Neural progenitor cell (in vitro differentiated cells): ENCODE measurements at regions not wholly inside any gene's neighbourhood (a gene's known extent, or its start where the extent isn't known, plus 50 kb on each side); places are given as distances from the start of the nearest gene placed in this dataset.

Experiments used
- DNase-seq: peaks from one replicate; pipeline ENCODE4 v3.0.0-alpha.2; 2016; ENCODE audit warnings: low spot score
- H2AFZ ChIP-seq: fragments of 200-600 bp; sonication (generic); replicated peaks from 2 replicates; pipeline ENCODE4 v1.6.1; 2016; ENCODE audit warnings: antibody characterized with exemption
- H3F3A ChIP-seq: fragments of 200-600 bp; sonication (generic); 2 replicates; pipeline ENCODE4 v1.6.1; 2016; ENCODE audit warnings: antibody characterized with exemption, low read depth
- H3K27ac ChIP-seq: fragments of 200-600 bp; sonication (generic); 2 replicates; pipeline ENCODE4 v1.5.1; 2016; ENCODE audit warnings: mild to moderate bottlenecking
- H3K27me3 ChIP-seq: fragments of 200-600 bp; sonication (generic); 2 replicates; pipeline ENCODE4 v1.6.1; 2016; ENCODE audit warnings: mild to moderate bottlenecking, moderate library complexity
- H3K36me3 ChIP-seq: fragments of 200-600 bp; sonication (generic); 2 replicates; pipeline ENCODE4 v1.5.1; 2016
- H3K4me1 ChIP-seq: fragments of 200-600 bp; sonication (generic); 2 replicates; pipeline ENCODE4 v1.6.1; 2016; ENCODE audit warnings: mixed run types
- H3K4me2 ChIP-seq: fragments of 200-600 bp; sonication (generic); 2 replicates; pipeline ENCODE4 v1.6.1; 2016
- H3K4me3 ChIP-seq: fragments of 200-600 bp; sonication (generic); 2 replicates; pipeline ENCODE4 v1.5.1; 2016
- H3K79me2 ChIP-seq: fragments of 200-600 bp; sonication (generic); 2 replicates; pipeline ENCODE4 v1.6.1; 2016; ENCODE audit warnings: low read depth
- H3K9ac ChIP-seq: fragments of 200-600 bp; sonication (generic); 2 replicates; pipeline ENCODE4 v1.6.1; 2016
- H3K9me3 ChIP-seq: fragments of 200-600 bp; sonication (generic); 2 replicates; pipeline ENCODE4 v1.5.1; 2016; ENCODE audit warnings: low read depth
- H4K20me1 ChIP-seq: fragments of 200-600 bp; sonication (generic); 2 replicates; pipeline ENCODE4 v1.6.1; 2016; ENCODE audit warnings: low read depth
- H3K27ac Mint-ChIP-seq: 3 replicates; pipeline ENCODE4 v1.8.0; 2021; ENCODE audit warnings: mixed read lengths
- H3K27me3 Mint-ChIP-seq: 2 replicates; pipeline ENCODE4 v1.8.0; 2022; ENCODE audit warnings: low read depth, mild to moderate bottlenecking, inconsistent platforms, moderate library complexity, mixed read lengths; ENCODE audit not compliant: insufficient read depth
- H3K36me3 Mint-ChIP-seq: 3 replicates; pipeline ENCODE4 v1.8.0; 2021; ENCODE audit warnings: mixed read lengths
- H3K4me1 Mint-ChIP-seq: 3 replicates; pipeline ENCODE4 v1.8.0; 2021; ENCODE audit warnings: mixed read lengths
- H3K4me3 Mint-ChIP-seq: 3 replicates; pipeline ENCODE4 v1.8.0; 2021; ENCODE audit warnings: mild to moderate bottlenecking, moderate library complexity, mixed read lengths
- H3K9me3 Mint-ChIP-seq: 3 replicates; pipeline ENCODE4 v1.8.0; 2020; ENCODE audit warnings: mixed read lengths
- CTCF ChIP-seq: fragments of 200-600 bp; sonication (generic); IDR thresholded peaks from 2 replicates; pipeline ENCODE4 v1.5.1; 2017; ENCODE audit warnings: antibody characterized with exemption, mild to moderate bottlenecking
- EZH2 ChIP-seq: fragments of 200-600 bp; sonication (generic); IDR thresholded peaks from 2 replicates; pipeline ENCODE4 v1.6.1; 2017; ENCODE audit warnings: antibody characterized with exemption, mild to moderate bottlenecking, moderate library complexity
- EZH2phosphoT487 ChIP-seq: fragments of 200-600 bp; sonication (generic); IDR thresholded peaks from 2 replicates; pipeline ENCODE4 v1.6.1; 2017; ENCODE audit warnings: antibody characterized with exemption

GRCh38 chr2:51791496-51791895 is 759.6 kb upstream of the NRXN1 start:
- H3K4me1 Mint-ChIP-seq, result peaks cover 16% of the 10 kb centered on the region
- H3K27ac ChIP-seq, result no peak overlapping the region
- DNase-seq, result no peak
- H4K20me1 ChIP-seq, result no peaks in the 10 kb centered on the region
- H3K9me3 ChIP-seq, result no peaks in the 10 kb centered on the region
- H3F3A ChIP-seq, result no peaks in the 10 kb centered on the region
- H3K36me3 ChIP-seq, result no peaks in the 10 kb centered on the region
- TF ChIP-seq CTCF, result no peak
- TF ChIP-seq EZH2phosphoT487, result no peak
- TF ChIP-seq EZH2, result no peak
- peaks cover 2% of the 10 kb centered on the region for H3K27me3 Mint-ChIP-seq
- no peaks in the 10 kb centered on the region for H3K36me3 Mint-ChIP-seq
- H3K27me3 ChIP-seq, result no peaks in the 10 kb centered on the region
- no peak overlapping the region for H3K9ac ChIP-seq
- no peaks in the 10 kb centered on the region for H3K4me1 ChIP-seq
- H3K27ac Mint-ChIP-seq, result no peak overlapping the region
- no peaks in the 10 kb centered on the region for H3K79me2 ChIP-seq
- H2AFZ ChIP-seq, result no peak overlapping the region
- no peaks in the 10 kb centered on the region for H3K9me3 Mint-ChIP-seq
- H3K4me3 ChIP-seq, result no peak overlapping the region
- no peak overlapping the region for H3K4me2 ChIP-seq
- H3K4me3 Mint-ChIP-seq, result no peak overlapping the region

- no peak for TF ChIP-seq EZH2
- no peak for TF ChIP-seq EZH2phosphoT487
- no peak for TF ChIP-seq CTCF
- no peak for DNase-seq
- Mint-ChIP-seq H3K9me3 (no peaks in the 10 kb centered on the region), H3K36me3 (no peaks in the 10 kb centered on the region), H3K4me3 (no peak overlapping the region), H3K27me3 (peaks cover 2% of the 10 kb centered on the region), H3K27ac (no peak overlapping the region), H3K4me1 (peaks cover 16% of the 10 kb centered on the region)
- no peaks in the 10 kb centered on the region for H3K79me2 ChIP-seq
- no peaks in the 10 kb centered on the region for H3F3A ChIP-seq
- no peak overlapping the region for H3K9ac ChIP-seq
- H3K27me3 ChIP-seq, result no peaks in the 10 kb centered on the region
- no peaks in the 10 kb centered on the region for H4K20me1 ChIP-seq
- no peak overlapping the region for H2AFZ ChIP-seq
- no peaks in the 10 kb centered on the region for H3K4me1 ChIP-seq
- no peak overlapping the region for H3K4me2 ChIP-seq
- H3K36me3 ChIP-seq, result no peaks in the 10 kb centered on the region
- no peaks in the 10 kb centered on the region for H3K9me3 ChIP-seq
- no peak overlapping the region for H3K27ac ChIP-seq
- no peak overlapping the region for H3K4me3 ChIP-seq
These were observed 758.9 kb upstream of the NRXN1 start for GRCh38 chr2:51790854-51791253.

GRCh38 chr2:51789918-51790317 is 758.0 kb upstream of the NRXN1 start:
- Mint-ChIP-seq H3K4me3 (no peak overlapping the region), H3K9me3 (no peaks in the 10 kb centered on the region), H3K27ac (no peak overlapping the region), H3K36me3 (no peaks in the 10 kb centered on the region), H3K4me1 (peaks cover 7% of the 10 kb centered on the region), H3K27me3 (peaks cover 2% of the 10 kb centered on the region)
- H3K9ac ChIP-seq, result no peak overlapping the region
- H4K20me1 ChIP-seq, result no peaks in the 10 kb centered on the region
- no peak for DNase-seq
- TF ChIP-seq EZH2phosphoT487 (no peak), CTCF (no peak), EZH2 (no peak)
- H3K4me2 ChIP-seq, result no peak overlapping the region
- no peaks in the 10 kb centered on the region for H3K9me3 ChIP-seq
- H3K4me3 ChIP-seq, result no peak overlapping the region
- H3K79me2 ChIP-seq, result no peaks in the 10 kb centered on the region
- no peaks in the 10 kb centered on the region for H3K4me1 ChIP-seq
- H3K27ac ChIP-seq, result no peak overlapping the region
- no peaks in the 10 kb centered on the region for H3K36me3 ChIP-seq
- no peaks in the 10 kb centered on the region for H3F3A ChIP-seq
- no peak overlapping the region for H2AFZ ChIP-seq
- H3K27me3 ChIP-seq, result no peaks in the 10 kb centered on the region
